ENCODE measurements at regions not wholly inside any gene's neighbourhood (a gene's known extent, or its start where the extent isn't known, plus 50 kb on each side); places are given as distances from the start of the nearest gene placed in this dataset.
A peak's percentile ranks its signal among the peaks of the same experiment; 100 is the strongest.

- no peak for TF ChIP-seq CTCF (conservative IDR thresholded peaks at IDR 0.05)
- no peak overlapping the region for H3K27ac ChIP-seq
Observed at GRCh38 chr17:72226322-72226721, 105.5 kb downstream of the SOX9 start.

- H3K27ac ChIP-seq, result peak overlapping the region; percentile 59
- TF ChIP-seq CTCF (conservative IDR thresholded peaks at IDR 0.05), result no peak
Observed at GRCh38 chr17:72233986-72234385, 113.2 kb downstream of the SOX9 start.

GRCh38 chr17:72234985-72235384 is 114.2 kb downstream of the SOX9 start:
- peak overlapping the region; percentile 59 for H3K27ac ChIP-seq
- TF ChIP-seq CTCF (conservative IDR thresholded peaks at IDR 0.05), result no peak

- no peak for TF ChIP-seq CTCF (conservative IDR thresholded peaks at IDR 0.05)
- no peak overlapping the region for H3K27ac ChIP-seq
Observed at GRCh38 chr17:72236980-72237633, 116.3 kb downstream of the SOX9 start.

- H3K27ac ChIP-seq, result no peak overlapping the region
- TF ChIP-seq CTCF (conservative IDR thresholded peaks at IDR 0.05), result no peak
Observed at GRCh38 chr17:72238157-72238673, 117.4 kb downstream of the SOX9 start.

GRCh38 chr17:72239548-72239947 is 118.7 kb downstream of the SOX9 start:
- TF ChIP-seq CTCF (conservative IDR thresholded peaks at IDR 0.05), result no peak
- H3K27ac ChIP-seq, result no peak overlapping the region

GRCh38 chr17:72240333-72240732 is 119.5 kb downstream of the SOX9 start:
- no peak for TF ChIP-seq CTCF (conservative IDR thresholded peaks at IDR 0.05)
- no peak overlapping the region for H3K27ac ChIP-seq
